ENCODE measurements at regions not wholly inside any gene's neighbourhood (a gene's known extent, or its start where the extent isn't known, plus 50 kb on each side); places are given as distances from the start of the nearest gene placed in this dataset.

- Histone ChIP-seq H3K9me2 (replicated peaks; ENCODE audit: low read depth, low read length) (no peaks in the 10 kb centered on the region), H3K27me3 (ENCODE audit: insufficient read depth, low read length, poor library complexity, severe bottlenecking) (no peaks in the 10 kb centered on the region), H3K4me3 (ENCODE audit: low read length, poor library complexity, severe bottlenecking) (no peak overlapping the region), H3K4me1 (ENCODE audit: insufficient read depth, low read length, poor library complexity, severe bottlenecking) (peaks cover 9% of the 10 kb centered on the region), H2AFZ (ENCODE audit: low read length) (no peak overlapping the region), H3K36me3 (ENCODE audit: insufficient read depth, low read length) (no peaks in the 10 kb centered on the region), H3K4me2 (ENCODE audit: low read depth, low read length, poor library complexity, severe bottlenecking) (no peak overlapping the region), H3F3A (ENCODE audit: low read depth) (no peaks in the 10 kb centered on the region), H3K9ac (ENCODE audit: low read depth, low read length, poor library complexity, severe bottlenecking) (no peak overlapping the region), H3K9me3 (ENCODE audit: insufficient read depth, low read depth, low read length) (no peaks in the 10 kb centered on the region), H3K79me2 (ENCODE audit: insufficient read depth, low read length) (no peaks in the 10 kb centered on the region), H4K20me1 (ENCODE audit: insufficient read depth, low read length, poor library complexity, severe bottlenecking) (no peaks in the 10 kb centered on the region)
- no peak for TF ChIP-seq CTCF (conservative IDR thresholded peaks at IDR 0.05; ENCODE audit: low read length)
- no peak for TF ChIP-seq EZH2phosphoT487 (IDR thresholded peaks at IDR 0.05; ENCODE audit: borderline replicate concordance)
Observed at GRCh38 chr10:23975431-23975830, 233.5 kb upstream of the KIAA1217 start.

GRCh38 chr10:23976275-23976674, 232.7 kb upstream of the KIAA1217 start:
- no peaks in the 10 kb centered on the region for H3F3A ChIP-seq (ENCODE audit: low read depth)
- H3K27me3 ChIP-seq (ENCODE audit: insufficient read depth, low read length, poor library complexity, severe bottlenecking): no peaks in the 10 kb centered on the region
- H3K4me2 ChIP-seq (ENCODE audit: low read depth, low read length, poor library complexity, severe bottlenecking): no peak overlapping the region
- H3K9me2 ChIP-seq (replicated peaks; ENCODE audit: low read depth, low read length): no peaks in the 10 kb centered on the region
- no peak overlapping the region for H3K9ac ChIP-seq (ENCODE audit: low read depth, low read length, poor library complexity, severe bottlenecking)
- TF ChIP-seq EZH2phosphoT487 (IDR thresholded peaks at IDR 0.05; ENCODE audit: borderline replicate concordance): no peak
- no peaks in the 10 kb centered on the region for H3K79me2 ChIP-seq (ENCODE audit: insufficient read depth, low read length)
- no peak overlapping the region for H3K4me3 ChIP-seq (ENCODE audit: low read length, poor library complexity, severe bottlenecking)
- H3K36me3 ChIP-seq (ENCODE audit: insufficient read depth, low read length): no peaks in the 10 kb centered on the region
- H4K20me1 ChIP-seq (ENCODE audit: insufficient read depth, low read length, poor library complexity, severe bottlenecking): no peaks in the 10 kb centered on the region
- H3K4me1 ChIP-seq (ENCODE audit: insufficient read depth, low read length, poor library complexity, severe bottlenecking): peaks cover 9% of the 10 kb centered on the region
- no peak overlapping the region for H2AFZ ChIP-seq (ENCODE audit: low read length)
- no peaks in the 10 kb centered on the region for H3K9me3 ChIP-seq (ENCODE audit: insufficient read depth, low read depth, low read length)

GRCh38 chr10:23978317-23978716, 230.6 kb upstream of the KIAA1217 start:
- Histone ChIP-seq H3K36me3 (ENCODE audit: insufficient read depth, low read length) (no peaks in the 10 kb centered on the region), H3K4me1 (ENCODE audit: insufficient read depth, low read length, poor library complexity, severe bottlenecking) (peaks cover 9% of the 10 kb centered on the region), H3K4me3 (ENCODE audit: low read length, poor library complexity, severe bottlenecking) (no peak overlapping the region), H3K9me3 (ENCODE audit: insufficient read depth, low read depth, low read length) (no peaks in the 10 kb centered on the region), H3K27me3 (ENCODE audit: insufficient read depth, low read length, poor library complexity, severe bottlenecking) (no peaks in the 10 kb centered on the region), H3K4me2 (ENCODE audit: low read depth, low read length, poor library complexity, severe bottlenecking) (no peak overlapping the region), H3K9me2 (replicated peaks; ENCODE audit: low read depth, low read length) (no peaks in the 10 kb centered on the region), H3K79me2 (ENCODE audit: insufficient read depth, low read length) (no peaks in the 10 kb centered on the region), H3K9ac (ENCODE audit: low read depth, low read length, poor library complexity, severe bottlenecking) (no peak overlapping the region), H2AFZ (ENCODE audit: low read length) (peak overlapping the region; percentile 53; the same call in 1 of the 2 replicates), H3F3A (ENCODE audit: low read depth) (no peaks in the 10 kb centered on the region), H4K20me1 (ENCODE audit: insufficient read depth, low read length, poor library complexity, severe bottlenecking) (no peaks in the 10 kb centered on the region)
- TF ChIP-seq CTCF (conservative IDR thresholded peaks at IDR 0.05; ENCODE audit: low read length) (no peak), EZH2phosphoT487 (IDR thresholded peaks at IDR 0.05; ENCODE audit: borderline replicate concordance) (no peak)

- Histone ChIP-seq H3K9me3 (ENCODE audit: insufficient read depth, low read depth, low read length) (no peaks in the 10 kb centered on the region), H3K4me2 (ENCODE audit: low read depth, low read length, poor library complexity, severe bottlenecking) (no peak overlapping the region), H3K4me3 (ENCODE audit: low read length, poor library complexity, severe bottlenecking) (no peak overlapping the region), H2AFZ (ENCODE audit: low read length) (no peak overlapping the region), H3K9ac (ENCODE audit: low read depth, low read length, poor library complexity, severe bottlenecking) (no peak overlapping the region), H3K79me2 (ENCODE audit: insufficient read depth, low read length) (no peaks in the 10 kb centered on the region), H3K9me2 (replicated peaks; ENCODE audit: low read depth, low read length) (no peaks in the 10 kb centered on the region), H3F3A (ENCODE audit: low read depth) (no peaks in the 10 kb centered on the region), H3K36me3 (ENCODE audit: insufficient read depth, low read length) (no peaks in the 10 kb centered on the region), H3K27me3 (ENCODE audit: insufficient read depth, low read length, poor library complexity, severe bottlenecking) (no peaks in the 10 kb centered on the region), H4K20me1 (ENCODE audit: insufficient read depth, low read length, poor library complexity, severe bottlenecking) (no peaks in the 10 kb centered on the region), H3K4me1 (ENCODE audit: insufficient read depth, low read length, poor library complexity, severe bottlenecking) (peaks cover 9% of the 10 kb centered on the region)
- TF ChIP-seq EZH2phosphoT487 (IDR thresholded peaks at IDR 0.05; ENCODE audit: borderline replicate concordance): no peak
- no peak for TF ChIP-seq CTCF (conservative IDR thresholded peaks at IDR 0.05; ENCODE audit: low read length)
Observed at GRCh38 chr10:23980094-23980493, 228.8 kb upstream of the KIAA1217 start.
